NB4 (cell line): ENCODE measurements at regions not wholly inside any gene's neighbourhood (a gene's known extent, or its start where the extent isn't known, plus 50 kb on each side); places are given as distances from the start of the nearest gene placed in this dataset.
A peak's percentile ranks its signal among the peaks of the same experiment; 100 is the strongest.
"Not testable (repeated sequence)": the region's sequence is repeated elsewhere in the genome, so short reads cannot be mapped to it uniquely, and the experiment has no call there.

Experiments
- DNase-seq: peaks from one replicate; pipeline ENCODE4 v3.0.0; 2010; ENCODE audit warnings: low read depth
- H3K4me3 ChIP-seq: one replicate; pipeline ENCODE4 v1.5.1; 2011; ENCODE audit warnings: mild to moderate bottlenecking, low read depth, low read length, moderate library complexity
- MYC ChIP-seq: IDR thresholded peaks from 2 replicates; pipeline ENCODE4 v1.6.1; 2011; ENCODE audit warnings: low read depth, low read length
- POLR2A ChIP-seq: IDR thresholded peaks from 2 replicates; pipeline ENCODE4 v1.6.1; 2011; ENCODE audit warnings: mild to moderate bottlenecking; ENCODE audit not compliant: insufficient read length; ENCODE audit errors: extremely low read depth
- TF ChIP-seq, protein P1 (sequence below): IDR thresholded peaks from 2 replicates; pipeline ENCODE4 v1.6.1; 2011; ENCODE audit warnings: low read depth, low read length
- TF ChIP-seq, protein P2 (sequence below): IDR thresholded peaks from one replicate; pipeline ENCODE4 v1.5.1; 2012; ENCODE audit warnings: low read depth, low read length

DNA sequence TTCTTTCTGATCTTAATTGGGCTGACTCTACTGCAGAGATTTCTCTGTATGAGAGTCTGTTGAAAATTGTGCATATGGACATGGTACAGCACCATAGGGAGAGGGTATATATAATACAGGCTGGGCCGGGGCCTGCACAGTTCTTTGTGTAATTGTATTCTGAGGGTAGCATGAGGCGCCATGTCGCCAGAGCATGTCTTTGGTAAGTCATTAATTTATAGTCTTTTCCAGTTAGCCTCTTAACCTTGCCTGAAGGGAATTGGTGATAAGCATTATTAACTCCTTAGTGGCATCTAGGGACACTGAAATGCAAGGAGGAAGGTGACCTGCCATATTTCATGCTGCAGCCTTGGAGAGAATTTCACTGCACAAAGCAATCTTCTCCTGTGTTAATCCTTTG is 569.9 kb downstream of the TMTC2 start:
- H3K4me3 ChIP-seq = no peak overlapping the region
- DNase-seq = no peak

DNA sequence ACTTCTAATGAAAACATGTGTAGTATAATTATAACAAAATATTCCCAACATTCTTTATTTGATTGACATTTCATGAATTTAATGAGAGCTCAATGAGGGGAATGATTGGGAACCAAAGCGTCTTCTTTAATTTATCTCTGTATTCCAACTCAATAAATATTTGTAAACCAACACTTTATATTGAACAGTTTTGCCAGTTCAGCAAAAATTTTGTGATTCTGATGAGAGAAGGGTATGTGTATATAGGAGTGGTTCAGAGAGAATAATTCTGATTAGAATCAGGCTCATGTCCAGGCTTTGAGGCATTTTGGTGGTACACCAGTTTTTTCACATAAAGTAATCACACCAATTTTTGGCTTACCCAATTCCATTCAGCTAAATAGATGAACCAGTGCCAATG is 564.2 kb downstream of the TMTC2 start:
- DNase-seq = no peak
- no peak overlapping the region for H3K4me3 ChIP-seq
- TF ChIP-seq, protein P1, sequence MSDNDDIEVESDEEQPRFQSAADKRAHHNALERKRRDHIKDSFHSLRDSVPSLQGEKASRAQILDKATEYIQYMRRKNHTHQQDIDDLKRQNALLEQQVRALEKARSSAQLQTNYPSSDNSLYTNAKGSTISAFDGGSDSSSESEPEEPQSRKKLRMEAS = no peak
- TF ChIP-seq MYC = no peak
- TF ChIP-seq, protein P2, sequence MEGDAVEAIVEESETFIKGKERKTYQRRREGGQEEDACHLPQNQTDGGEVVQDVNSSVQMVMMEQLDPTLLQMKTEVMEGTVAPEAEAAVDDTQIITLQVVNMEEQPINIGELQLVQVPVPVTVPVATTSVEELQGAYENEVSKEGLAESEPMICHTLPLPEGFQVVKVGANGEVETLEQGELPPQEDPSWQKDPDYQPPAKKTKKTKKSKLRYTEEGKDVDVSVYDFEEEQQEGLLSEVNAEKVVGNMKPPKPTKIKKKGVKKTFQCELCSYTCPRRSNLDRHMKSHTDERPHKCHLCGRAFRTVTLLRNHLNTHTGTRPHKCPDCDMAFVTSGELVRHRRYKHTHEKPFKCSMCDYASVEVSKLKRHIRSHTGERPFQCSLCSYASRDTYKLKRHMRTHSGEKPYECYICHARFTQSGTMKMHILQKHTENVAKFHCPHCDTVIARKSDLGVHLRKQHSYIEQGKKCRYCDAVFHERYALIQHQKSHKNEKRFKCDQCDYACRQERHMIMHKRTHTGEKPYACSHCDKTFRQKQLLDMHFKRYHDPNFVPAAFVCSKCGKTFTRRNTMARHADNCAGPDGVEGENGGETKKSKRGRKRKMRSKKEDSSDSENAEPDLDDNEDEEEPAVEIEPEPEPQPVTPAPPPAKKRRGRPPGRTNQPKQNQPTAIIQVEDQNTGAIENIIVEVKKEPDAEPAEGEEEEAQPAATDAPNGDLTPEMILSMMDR = no peak

More for the DNA sequence above, 569.9 kb downstream of the TMTC2 start:
- TF ChIP-seq, protein P1 = no peak
- TF ChIP-seq POLR2A (no peak), MYC (no peak)
- TF ChIP-seq, protein P2 = no peak

DNA sequence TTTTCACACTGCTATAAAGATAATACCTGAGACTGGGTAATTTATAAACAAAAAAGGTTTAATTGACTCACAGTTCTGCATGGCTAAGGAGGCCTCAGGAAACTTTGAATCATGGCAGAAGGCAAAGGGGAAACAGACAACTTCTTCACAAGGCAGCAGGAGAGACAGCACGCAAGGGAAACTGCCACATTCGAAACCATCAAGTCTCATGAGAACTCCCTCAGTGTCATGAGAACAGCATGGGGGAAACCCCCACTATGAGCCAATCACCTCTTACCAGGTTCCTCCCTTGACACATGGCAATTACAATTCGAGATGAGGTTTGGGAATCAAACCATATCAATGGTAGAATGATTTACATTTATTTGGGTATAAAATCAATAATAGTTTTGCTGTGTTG is 558.5 kb downstream of the TMTC2 start:
- no peak for DNase-seq
- no peak overlapping the region for H3K4me3 ChIP-seq
- TF ChIP-seq MYC = no peak
- TF ChIP-seq, protein P1 = no peak

DNA sequence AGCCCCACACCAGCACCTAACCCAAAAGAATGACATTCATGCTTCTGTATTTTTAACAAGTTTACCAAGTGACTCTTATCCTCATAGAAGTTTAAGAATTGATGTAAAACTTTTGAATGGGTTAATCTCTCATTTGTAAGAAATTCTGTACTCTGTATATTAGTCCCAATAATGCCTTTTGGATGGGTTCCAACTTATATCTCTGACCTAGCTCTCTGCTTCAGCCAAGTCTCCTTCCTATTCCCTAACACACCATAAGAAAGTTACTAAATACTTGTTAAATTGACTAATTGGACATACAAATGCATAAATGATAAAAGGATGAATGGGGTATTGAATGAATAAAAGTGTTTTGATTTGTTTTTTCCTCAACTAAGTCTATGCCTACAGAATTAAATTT is 557.3 kb downstream of the TMTC2 start:
- TF ChIP-seq, protein P2 = no peak
- TF ChIP-seq POLR2A = no peak
- TF ChIP-seq MYC = no peak
- TF ChIP-seq, protein P1 = no peak
- no peak for DNase-seq
- no peak overlapping the region for H3K4me3 ChIP-seq

DNA sequence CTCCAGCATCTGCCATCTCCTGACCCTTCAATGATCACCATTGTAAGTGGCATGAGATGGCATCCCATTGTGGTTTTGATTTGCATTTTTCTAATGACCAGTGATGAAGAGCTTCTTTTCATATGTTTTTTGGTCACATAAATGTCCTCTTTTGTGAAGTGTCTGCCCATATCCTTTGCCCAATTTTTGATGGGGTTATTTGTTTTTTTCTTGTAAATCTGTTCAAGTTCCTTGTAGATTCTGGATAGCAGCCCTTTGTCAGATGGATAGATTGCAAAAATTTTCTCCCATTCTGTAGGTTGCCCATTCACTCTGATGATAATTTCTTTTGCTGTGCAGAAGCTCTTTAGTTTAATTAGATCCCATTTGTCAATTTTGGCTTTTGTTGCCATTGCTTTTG is 547.3 kb downstream of the TMTC2 start:
- H3K4me3 ChIP-seq, DNase-seq: not testable (repeated sequence)

DNA sequence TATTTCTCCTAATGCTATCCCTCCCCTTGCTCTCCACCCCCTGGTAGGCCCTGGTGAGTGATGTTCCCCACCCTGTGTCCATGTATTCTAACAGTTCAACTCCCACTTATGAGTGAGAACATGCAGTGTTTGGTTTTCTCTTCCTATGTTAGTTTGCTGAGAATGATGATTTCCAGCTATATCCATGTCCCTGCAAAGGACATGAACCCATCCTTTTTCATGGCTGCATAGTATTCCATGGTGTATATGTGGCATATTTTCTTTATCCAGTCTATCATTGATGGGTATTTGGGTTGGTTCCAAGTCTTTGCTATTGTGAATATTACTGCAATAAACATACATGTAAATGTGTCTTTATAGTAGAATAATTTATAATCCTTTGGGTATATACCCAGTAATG is 540.3 kb downstream of the TMTC2 start:
- DNase-seq, H3K4me3 ChIP-seq: not testable (repeated sequence)

DNA sequence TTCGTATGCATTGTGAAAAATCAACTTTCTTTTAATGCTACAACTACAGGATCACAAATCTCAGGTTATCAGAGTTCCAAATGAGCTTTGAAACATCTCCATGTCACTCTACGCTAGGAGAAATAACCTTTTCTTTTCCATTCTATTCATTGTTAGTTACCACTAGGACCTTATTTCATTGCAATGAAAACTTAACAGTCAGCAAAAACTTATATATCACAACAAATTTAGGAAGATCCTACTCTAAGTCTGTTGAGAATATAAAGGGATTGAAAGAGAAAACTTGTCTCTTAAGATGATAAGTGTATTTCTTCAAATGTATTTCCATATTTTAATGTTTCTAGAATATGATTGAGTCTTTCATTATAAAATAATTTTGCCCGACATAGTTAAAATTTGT is 539.1 kb downstream of the TMTC2 start:
- DNase-seq = no peak
- TF ChIP-seq, protein P2 = no peak
- no peak for TF ChIP-seq POLR2A
- TF ChIP-seq MYC = no peak
- TF ChIP-seq, protein P1 = no peak
- H3K4me3 ChIP-seq = no peak overlapping the region

DNA sequence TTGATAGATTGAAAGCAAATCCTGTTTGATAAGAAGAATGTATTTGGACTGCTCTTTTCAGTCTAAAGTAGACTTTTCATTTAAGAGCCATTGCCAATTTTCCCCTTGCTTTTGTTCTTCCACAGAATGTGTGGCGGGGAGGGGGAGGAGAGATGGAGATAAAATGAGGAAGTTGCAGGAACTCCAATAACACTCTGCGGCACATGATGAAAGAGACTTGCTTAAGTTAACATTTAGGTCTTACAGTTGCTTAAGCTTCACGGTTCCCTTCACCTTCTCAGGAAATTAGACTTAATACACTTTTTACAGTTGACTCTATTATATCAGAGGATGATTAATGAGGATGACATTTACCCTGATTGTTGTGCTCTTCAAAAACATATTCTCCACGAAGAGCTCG is 537.3 kb downstream of the TMTC2 start:
- H3K4me3 ChIP-seq = no peak overlapping the region
- DNase-seq = peak; percentile 88
- TF ChIP-seq, protein P1 = peak; percentile 25
- TF ChIP-seq POLR2A (no peak), MYC (no peak)
- TF ChIP-seq, protein P2 = no peak
